ENCODE measurements at regions not wholly inside any gene's neighbourhood (a gene's known extent, or its start where the extent isn't known, plus 50 kb on each side); places are given as distances from the start of the nearest gene placed in this dataset.

GRCh38 chr14:39576736-39577135 lies 144.5 kb upstream of the FBXO33 start:
- TF ChIP-seq, protein P1, sequence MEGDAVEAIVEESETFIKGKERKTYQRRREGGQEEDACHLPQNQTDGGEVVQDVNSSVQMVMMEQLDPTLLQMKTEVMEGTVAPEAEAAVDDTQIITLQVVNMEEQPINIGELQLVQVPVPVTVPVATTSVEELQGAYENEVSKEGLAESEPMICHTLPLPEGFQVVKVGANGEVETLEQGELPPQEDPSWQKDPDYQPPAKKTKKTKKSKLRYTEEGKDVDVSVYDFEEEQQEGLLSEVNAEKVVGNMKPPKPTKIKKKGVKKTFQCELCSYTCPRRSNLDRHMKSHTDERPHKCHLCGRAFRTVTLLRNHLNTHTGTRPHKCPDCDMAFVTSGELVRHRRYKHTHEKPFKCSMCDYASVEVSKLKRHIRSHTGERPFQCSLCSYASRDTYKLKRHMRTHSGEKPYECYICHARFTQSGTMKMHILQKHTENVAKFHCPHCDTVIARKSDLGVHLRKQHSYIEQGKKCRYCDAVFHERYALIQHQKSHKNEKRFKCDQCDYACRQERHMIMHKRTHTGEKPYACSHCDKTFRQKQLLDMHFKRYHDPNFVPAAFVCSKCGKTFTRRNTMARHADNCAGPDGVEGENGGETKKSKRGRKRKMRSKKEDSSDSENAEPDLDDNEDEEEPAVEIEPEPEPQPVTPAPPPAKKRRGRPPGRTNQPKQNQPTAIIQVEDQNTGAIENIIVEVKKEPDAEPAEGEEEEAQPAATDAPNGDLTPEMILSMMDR (IDR thresholded peaks at IDR 0.05), result no peak
- TF ChIP-seq EP300 (IDR thresholded peaks at IDR 0.05) (no peak), POLR2A (IDR thresholded peaks at IDR 0.05) (no peak)
